ENCODE measurements at regions not wholly inside any gene's neighbourhood (a gene's known extent, or its start where the extent isn't known, plus 50 kb on each side); places are given as distances from the start of the nearest gene placed in this dataset.
"Not testable (repeated sequence)": the region's sequence is repeated elsewhere in the genome, so short reads cannot be mapped to it uniquely, and the experiment has no call there.

- DNase-seq (ENCODE audit: low read depth) = no peak
These were observed 241.5 kb downstream of the SATB2 start for GRCh38 chr2:199216253-199216652.

DNA sequence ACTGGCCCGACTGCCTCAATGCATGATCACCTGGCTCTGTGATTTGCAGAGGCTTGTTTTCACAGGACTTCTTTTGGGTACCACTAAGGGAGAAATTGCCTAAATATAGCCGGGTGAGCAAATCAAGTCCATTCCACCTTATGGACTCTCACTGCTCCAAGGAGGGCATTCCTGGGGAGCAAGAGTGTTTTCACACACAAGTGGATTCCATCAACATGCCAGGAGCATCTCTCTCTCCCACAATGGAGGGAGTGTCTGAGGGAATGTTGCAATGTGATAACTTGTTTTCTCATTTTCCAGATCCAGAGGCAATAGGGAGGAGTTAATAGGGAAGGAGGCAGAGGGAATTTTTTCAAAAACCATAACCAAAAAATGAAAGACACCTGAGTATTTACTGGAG is 250.7 kb downstream of the SATB2 start:
- DNase-seq (ENCODE audit: low read depth) = no peak

DNA sequence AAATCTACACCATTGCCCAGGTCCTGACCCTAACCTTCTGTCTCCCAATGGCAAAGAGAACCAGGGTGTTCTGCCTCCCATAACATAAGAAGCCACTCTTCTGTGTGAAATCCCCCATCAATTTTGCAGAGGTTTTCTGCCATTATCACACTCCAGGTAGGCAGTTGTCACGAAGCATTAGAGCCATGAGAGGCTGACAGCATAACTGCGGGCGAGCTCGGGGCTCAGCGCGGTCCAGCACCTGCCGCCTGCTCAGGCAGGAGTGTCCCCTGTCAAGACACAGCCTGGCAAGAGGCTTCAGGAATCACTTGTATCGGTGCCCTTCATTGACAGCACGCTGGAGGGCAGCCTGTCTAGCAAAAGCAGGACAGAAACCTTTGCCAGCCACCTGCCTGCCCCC is 251.2 kb downstream of the SATB2 start:
- DNase-seq (ENCODE audit: low read depth) = no peak

- no peak for DNase-seq (ENCODE audit: low read depth)
These were observed 254.8 kb downstream of the SATB2 start for GRCh38 chr2:199202964-199203363.

- DNase-seq (ENCODE audit: low read depth) = no peak
These were observed 256.2 kb downstream of the SATB2 start for GRCh38 chr2:199201539-199201938.

DNA sequence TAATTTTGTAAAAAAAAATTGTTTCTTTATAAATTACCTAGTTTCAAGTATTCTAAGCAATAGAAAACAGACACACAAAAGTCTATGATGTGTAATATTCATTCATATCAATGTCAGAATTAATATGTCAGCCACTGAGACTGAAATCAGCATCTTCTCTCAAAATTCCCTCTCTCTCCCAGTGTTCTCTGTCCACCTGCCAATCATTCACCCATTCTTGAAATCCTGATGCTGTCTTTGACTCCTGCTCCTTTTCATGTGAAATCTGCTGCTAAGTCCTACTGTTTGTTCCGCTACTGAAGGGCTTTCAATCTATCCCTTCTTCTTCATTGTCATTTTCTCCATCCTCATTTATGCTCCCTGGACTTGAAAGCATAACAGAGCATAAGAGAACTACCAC is 257.9 kb downstream of the SATB2 start:
- no peak for DNase-seq (ENCODE audit: low read depth)

- DNase-seq (ENCODE audit: low read depth) = no peak
These were observed 260.3 kb downstream of the SATB2 start for GRCh38 chr2:199197448-199197847.

- DNase-seq (ENCODE audit: low read depth) = no peak
These were observed 261.1 kb downstream of the SATB2 start for GRCh38 chr2:199196686-199197085.

DNA sequence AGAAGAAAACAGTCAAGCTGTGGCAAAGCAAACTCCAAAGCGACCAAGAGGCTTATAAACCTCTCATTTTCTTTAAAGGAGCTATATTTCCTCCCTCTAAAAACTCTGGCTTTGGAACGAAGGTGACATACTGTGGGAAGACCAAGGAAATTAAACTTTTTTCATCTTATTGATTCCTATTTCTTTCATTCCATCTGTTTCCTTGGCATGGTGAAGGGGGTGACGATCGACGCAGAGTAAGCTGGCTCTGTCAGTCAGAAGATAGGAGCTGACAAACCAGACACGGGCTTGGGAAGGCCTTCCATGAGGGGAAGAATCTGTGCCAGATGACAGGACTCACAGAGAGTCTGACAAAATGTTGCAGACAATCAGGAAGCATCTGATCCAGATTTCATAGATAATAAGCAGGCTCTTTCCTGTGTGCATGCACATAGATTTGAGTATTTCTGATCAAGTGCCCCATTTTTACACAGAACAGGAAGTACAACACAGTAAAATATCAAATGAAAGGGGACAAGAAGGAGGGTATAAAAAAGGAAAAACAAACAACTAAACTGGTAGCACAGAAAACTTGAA is 261.7 kb downstream of the SATB2 start:
- no peak for DNase-seq (ENCODE audit: low read depth)

DNA sequence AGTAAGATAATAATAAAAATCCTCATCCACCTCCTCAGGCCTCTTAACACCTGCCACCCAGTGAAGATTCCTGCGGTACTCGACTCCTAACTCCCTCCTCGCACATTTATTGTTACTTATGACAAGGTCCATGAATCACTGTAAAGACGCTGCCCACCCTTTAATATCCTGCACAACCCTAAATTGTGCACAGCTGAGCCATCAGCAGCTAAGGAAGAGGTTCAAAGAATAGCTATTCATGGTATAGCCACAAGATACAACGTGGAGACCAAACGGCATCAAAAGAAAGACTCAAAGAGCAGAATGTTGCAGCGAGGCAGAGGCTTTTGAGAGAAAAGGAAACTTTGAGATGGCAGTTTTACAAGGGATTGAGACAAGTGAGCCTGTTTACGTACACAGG is 266.3 kb downstream of the SATB2 start:
- DNase-seq (ENCODE audit: low read depth) = no peak

DNA sequence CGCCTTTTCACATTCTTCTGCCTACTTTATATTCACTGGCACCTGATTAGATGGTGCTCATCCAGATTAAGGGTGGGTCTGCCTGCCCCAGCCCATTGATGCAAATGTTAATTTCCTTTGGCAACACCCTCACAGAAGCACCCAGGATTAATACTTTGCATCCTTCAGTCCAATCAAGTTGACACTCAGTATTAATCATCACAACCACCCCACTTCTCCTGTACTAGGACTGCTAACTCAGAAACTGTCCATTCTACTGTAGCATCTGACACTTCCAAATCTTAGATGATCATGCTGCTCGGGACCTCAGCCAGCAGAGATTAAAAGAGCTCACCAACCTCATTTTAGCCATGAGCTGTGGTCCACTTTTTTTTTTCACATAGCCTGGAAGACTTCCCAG is 268.5 kb downstream of the SATB2 start:
- DNase-seq (ENCODE audit: low read depth) = no peak

DNA sequence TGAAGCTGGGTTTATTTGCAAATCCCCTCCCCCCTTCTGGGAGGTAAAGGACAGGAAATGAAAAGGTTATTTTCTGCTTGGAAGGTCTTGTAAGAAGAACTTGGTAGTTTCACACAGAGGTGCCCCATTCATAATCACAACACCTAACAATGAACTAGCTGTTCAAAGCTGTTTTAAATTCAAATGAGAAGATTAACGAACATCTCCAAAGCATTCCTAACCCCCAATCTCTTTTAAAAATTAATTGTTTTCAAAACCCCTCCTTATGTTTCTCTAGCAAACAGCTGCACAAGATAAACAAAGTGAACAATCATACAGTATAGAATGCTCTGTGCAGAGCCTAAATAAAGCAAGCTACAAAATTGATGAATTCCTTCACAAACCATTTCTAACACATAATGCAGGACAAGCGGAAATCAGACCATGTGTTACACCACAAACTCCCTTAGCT is 271.4 kb downstream of the SATB2 start:
- DNase-seq (ENCODE audit: low read depth) = no peak

DNA sequence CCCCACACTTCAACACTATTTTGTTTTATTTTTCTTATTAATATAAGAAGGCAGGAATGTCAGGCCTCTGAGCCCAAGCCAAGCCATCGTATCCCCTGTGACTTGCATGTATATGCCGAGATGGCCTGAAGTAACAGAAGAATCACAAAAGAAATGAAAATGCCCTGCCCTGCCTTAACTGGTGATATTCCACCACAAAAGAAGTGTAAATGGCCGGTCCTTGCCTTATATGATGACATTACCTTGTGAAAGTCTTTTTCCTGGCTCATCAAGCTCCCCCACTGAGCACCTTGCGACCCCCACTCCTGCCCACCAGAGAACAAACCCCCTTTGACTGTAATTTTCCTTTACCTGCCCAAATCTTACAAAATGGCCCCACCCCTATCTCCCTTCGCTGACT is 272.6 kb downstream of the SATB2 start:
- DNase-seq (ENCODE audit: low read depth) = not testable (repeated sequence)

GRCh38 chr2:199163613-199164458 is 293.9 kb downstream of the SATB2 start:
- DNase-seq (ENCODE audit: low read depth) = no peak

GRCh38 chr2:199160677-199161465 is 296.9 kb downstream of the SATB2 start:
- peak; percentile 88 for DNase-seq (ENCODE audit: low read depth)

- DNase-seq (ENCODE audit: low read depth) = no peak
These were observed 297.7 kb downstream of the SATB2 start for GRCh38 chr2:199160081-199160480.

DNA sequence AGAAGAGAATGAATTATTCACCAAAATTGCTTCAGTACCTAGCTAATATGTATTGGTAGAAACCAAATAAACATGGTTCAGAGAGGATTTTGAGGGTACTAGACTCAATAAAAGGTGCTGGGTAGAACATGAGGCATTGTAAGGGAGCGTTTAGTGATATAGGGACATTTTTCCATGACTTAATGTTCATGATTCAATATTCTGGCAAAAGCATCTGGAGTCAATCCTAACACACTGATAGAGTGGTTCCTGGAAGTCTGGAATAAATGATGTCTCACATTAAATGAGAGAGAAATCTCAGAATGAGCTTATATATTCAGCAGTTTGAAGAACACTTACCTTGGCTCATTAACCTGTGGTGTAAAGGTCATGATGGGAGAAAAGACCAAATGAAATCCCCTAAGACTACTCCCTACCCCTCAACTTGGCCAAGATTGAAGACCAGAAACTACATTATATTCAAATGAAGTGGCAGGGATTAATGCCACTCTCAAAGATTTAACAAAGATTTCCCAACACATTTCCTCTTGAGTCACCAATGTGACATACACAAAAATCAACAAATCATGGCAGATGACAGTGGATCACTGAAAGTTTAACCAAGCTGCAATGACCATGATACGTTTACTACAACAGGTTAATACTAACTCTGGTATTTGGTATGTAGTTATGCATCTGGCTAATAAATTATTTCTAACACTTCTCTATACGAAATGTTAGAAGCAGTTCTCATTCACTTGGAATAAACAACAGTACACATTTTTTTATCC is 309.5 kb downstream of the SATB2 start:
- DNase-seq (ENCODE audit: low read depth) = no peak

- peak; percentile 77 for DNase-seq (ENCODE audit: low read depth)
These were observed 310.5 kb downstream of the SATB2 start for GRCh38 chr2:199147216-199147615.

GRCh38 chr2:199144546-199144945 is 313.2 kb downstream of the SATB2 start:
- peak; percentile 82 for DNase-seq (ENCODE audit: low read depth)

DNA sequence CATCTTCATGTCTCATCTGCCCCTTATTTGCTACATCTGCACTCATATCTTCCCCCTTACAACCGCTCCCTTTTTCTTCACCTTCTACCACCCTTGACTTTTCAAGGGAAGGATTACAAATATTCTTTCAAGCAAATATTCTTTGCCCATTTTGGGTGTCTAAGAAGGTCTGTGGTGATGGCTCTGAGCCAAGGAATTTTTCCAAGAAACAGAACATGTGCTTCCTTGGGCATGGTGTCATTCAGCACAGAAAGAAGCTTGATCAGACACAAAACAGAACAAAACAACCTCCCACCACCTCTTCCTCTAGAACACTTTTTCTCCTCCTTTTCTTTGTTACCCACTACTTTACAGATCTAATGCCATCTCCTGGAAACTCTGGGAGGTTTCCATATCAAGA is 313.7 kb downstream of the SATB2 start:
- DNase-seq (ENCODE audit: low read depth) = no peak

DNA sequence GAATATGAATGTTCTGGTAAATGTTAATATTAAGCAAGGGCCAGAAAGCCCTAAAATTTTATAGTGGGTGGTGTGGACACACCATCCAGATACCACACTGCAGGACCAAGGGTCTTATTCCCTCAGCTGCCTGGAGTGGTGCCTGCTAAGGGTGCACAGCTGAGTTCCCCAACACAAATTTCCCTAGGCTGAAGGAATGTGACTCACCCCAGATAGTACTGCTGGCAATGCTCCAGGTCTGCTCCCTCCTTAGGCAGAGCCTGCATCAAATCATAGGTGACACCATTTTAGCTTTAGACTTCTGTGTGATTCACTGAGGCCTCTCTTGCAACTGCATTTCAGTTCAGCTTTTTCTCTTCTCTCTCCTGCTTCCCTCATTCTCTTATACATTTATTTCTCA is 321.1 kb downstream of the SATB2 start:
- peak; percentile 15 for DNase-seq (ENCODE audit: low read depth)

GRCh38 chr2:199136242-199136641 is 321.5 kb downstream of the SATB2 start:
- peak; percentile 69 for DNase-seq (ENCODE audit: low read depth)

Measured in fibroblast of gingiva (primary cell).